SU-DHL-6 (cell line): ENCODE measurements at regions not wholly inside any gene's neighbourhood (a gene's known extent, or its start where the extent isn't known, plus 50 kb on each side); places are given as distances from the start of the nearest gene placed in this dataset.
A peak's percentile ranks its signal among the peaks of the same experiment; 100 is the strongest.
"Not testable (repeated sequence)": the region's sequence is repeated elsewhere in the genome, so short reads cannot be mapped to it uniquely, and the experiment has no call there.

ENCODE experiments used
- H2AFZ ChIP-seq: fragments of 200-600 bp; sonication (generic); 2 replicates; pipeline ENCODE4 v1.6.1; 2014; ENCODE audit warnings: low read depth, mild to moderate bottlenecking, moderate library complexity, mixed read lengths, antibody characterized with exemption, low read length; ENCODE audit not compliant: severe bottlenecking
- H3F3A ChIP-seq: fragments of 200-600 bp; shearing (Covaris generic); 2 replicates; pipeline ENCODE4 v1.6.0; 2016; ENCODE audit warnings: antibody characterized with exemption, mild to moderate bottlenecking; ENCODE audit not compliant: insufficient read depth
- H3K27ac ChIP-seq: fragments of 200-600 bp; sonication (generic); 2 replicates; pipeline ENCODE4 v1.5.1; 2016; ENCODE audit warnings: low read depth, mild to moderate bottlenecking, low read length, moderate library complexity, mixed read lengths
- H3K27me3 ChIP-seq: fragments of 200-600 bp; sonication (generic), shearing (Covaris generic); 2 replicates; pipeline ENCODE4 v1.6.0; 2014; ENCODE audit warnings: mild to moderate bottlenecking, low read length
- H3K36me3 ChIP-seq: fragments of 200-600 bp; sonication (generic); 2 replicates; pipeline ENCODE4 v1.6.1; 2014; ENCODE audit warnings: mild to moderate bottlenecking, low read length, mixed read lengths
- H3K4me2 ChIP-seq: fragments of 300-600, 200-600 bp; shearing (Covaris generic), sonication (generic); 2 replicates; pipeline ENCODE4 v1.6.0; 2014; ENCODE audit warnings: low read length, low read depth, mild to moderate bottlenecking; ENCODE audit not compliant: poor library complexity, severe bottlenecking
- H3K4me3 ChIP-seq: fragments of 200-600 bp; sonication (generic); 2 replicates; pipeline ENCODE4 v1.5.1; 2014; ENCODE audit warnings: antibody characterized with exemption, low read length, mild to moderate bottlenecking, mixed read lengths; ENCODE audit not compliant: insufficient read depth, poor library complexity, severe bottlenecking
- H3K79me2 ChIP-seq: fragments of 200-600 bp; sonication (generic); 2 replicates; pipeline ENCODE4 v1.6.1; 2014; ENCODE audit warnings: mild to moderate bottlenecking, low read length, moderate library complexity; ENCODE audit not compliant: insufficient read depth
- H3K9ac ChIP-seq: fragments of 200-600 bp; sonication (generic); 2 replicates; pipeline ENCODE4 v1.7.0; 2014; ENCODE audit warnings: mild to moderate bottlenecking, low read length
- H3K9me2 ChIP-seq: fragments of 200-600 bp; sonication (generic); replicated peaks from 2 replicates; pipeline ENCODE4 v1.6.1; 2014; ENCODE audit warnings: low read length; ENCODE audit not compliant: insufficient read depth
- H3K9me3 ChIP-seq: fragments of 200-600 bp; sonication (generic); 2 replicates; pipeline ENCODE4 v1.6.1; 2014; ENCODE audit warnings: low read length, mixed read lengths; ENCODE audit not compliant: insufficient read depth
- H4K20me1 ChIP-seq: fragments of 200-600 bp; sonication (generic); 2 replicates; pipeline ENCODE4 v1.6.1; 2014; ENCODE audit warnings: low read depth, mild to moderate bottlenecking, antibody characterized with exemption, low read length, moderate library complexity, mixed read lengths
- EZH2phosphoT487 ChIP-seq: fragments of 200-600 bp; sonication (generic), shearing (Covaris generic); conservative IDR thresholded peaks from 2 replicates; pipeline ENCODE4 v1.6.1; 2018; ENCODE audit warnings: mild to moderate bottlenecking, antibody characterized with exemption, low read length, moderate library complexity, mixed read lengths
- TF ChIP-seq, protein P1 (sequence below): fragments of 200-600 bp; sonication (generic); IDR thresholded peaks from one replicate; pipeline ENCODE4 v1.5.1; 2017; ENCODE audit warnings: antibody characterized with exemption, mild to moderate bottlenecking, low read length, moderate library complexity; ENCODE audit not compliant: insufficient read depth, poor library complexity, severe bottlenecking

DNA sequence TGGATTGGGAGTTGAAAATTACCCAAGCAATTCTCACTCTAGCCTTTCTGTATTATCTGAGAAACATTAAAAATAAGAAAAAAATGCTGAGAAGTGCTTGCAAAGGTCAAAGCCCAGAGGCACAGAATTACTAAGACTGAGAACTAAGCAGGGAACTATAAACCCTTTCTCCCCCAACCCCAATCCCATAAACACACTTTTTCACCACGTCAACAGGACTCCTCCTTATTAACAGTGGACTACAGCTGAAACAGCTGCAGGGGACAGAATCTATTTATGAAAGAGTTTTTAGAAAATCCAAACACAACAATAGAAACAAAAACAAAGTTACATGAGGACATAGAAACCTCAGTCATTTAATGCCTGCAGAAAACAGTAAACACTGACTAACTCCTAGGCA lies 984.1 kb downstream of the TRAM1L1 start:
- Histone ChIP-seq H3K79me2 (no peaks in the 10 kb centered on the region), H3F3A (no peaks in the 10 kb centered on the region), H2AFZ (peak overlapping the region; percentile 86), H3K9me3 (no peaks in the 10 kb centered on the region), H3K4me2 (peak overlapping the region; percentile 40), H3K4me3 (no peak overlapping the region), H3K36me3 (no peaks in the 10 kb centered on the region), H3K27ac (no peak overlapping the region), H3K9me2 (no peaks in the 10 kb centered on the region), H4K20me1 (no peaks in the 10 kb centered on the region), H3K27me3 (no peaks in the 10 kb centered on the region), H3K9ac (no peak overlapping the region)
- TF ChIP-seq, protein P1, sequence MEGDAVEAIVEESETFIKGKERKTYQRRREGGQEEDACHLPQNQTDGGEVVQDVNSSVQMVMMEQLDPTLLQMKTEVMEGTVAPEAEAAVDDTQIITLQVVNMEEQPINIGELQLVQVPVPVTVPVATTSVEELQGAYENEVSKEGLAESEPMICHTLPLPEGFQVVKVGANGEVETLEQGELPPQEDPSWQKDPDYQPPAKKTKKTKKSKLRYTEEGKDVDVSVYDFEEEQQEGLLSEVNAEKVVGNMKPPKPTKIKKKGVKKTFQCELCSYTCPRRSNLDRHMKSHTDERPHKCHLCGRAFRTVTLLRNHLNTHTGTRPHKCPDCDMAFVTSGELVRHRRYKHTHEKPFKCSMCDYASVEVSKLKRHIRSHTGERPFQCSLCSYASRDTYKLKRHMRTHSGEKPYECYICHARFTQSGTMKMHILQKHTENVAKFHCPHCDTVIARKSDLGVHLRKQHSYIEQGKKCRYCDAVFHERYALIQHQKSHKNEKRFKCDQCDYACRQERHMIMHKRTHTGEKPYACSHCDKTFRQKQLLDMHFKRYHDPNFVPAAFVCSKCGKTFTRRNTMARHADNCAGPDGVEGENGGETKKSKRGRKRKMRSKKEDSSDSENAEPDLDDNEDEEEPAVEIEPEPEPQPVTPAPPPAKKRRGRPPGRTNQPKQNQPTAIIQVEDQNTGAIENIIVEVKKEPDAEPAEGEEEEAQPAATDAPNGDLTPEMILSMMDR: no peak
- no peak for TF ChIP-seq EZH2phosphoT487

GRCh38 chr4:116099596-116099995 lies 985.8 kb downstream of the TRAM1L1 start:
- Histone ChIP-seq H3K9me2 (no peaks in the 10 kb centered on the region), H3K4me2 (no peak overlapping the region), H3K79me2 (no peaks in the 10 kb centered on the region), H3K27me3 (no peaks in the 10 kb centered on the region), H3K36me3 (no peaks in the 10 kb centered on the region), H3K9me3 (no peaks in the 10 kb centered on the region), H3F3A (no peaks in the 10 kb centered on the region), H3K27ac (no peak overlapping the region), H3K4me3 (no peak overlapping the region), H2AFZ (no peak overlapping the region), H3K9ac (no peak overlapping the region), H4K20me1 (no peaks in the 10 kb centered on the region)
- TF ChIP-seq, protein P1: no peak
- TF ChIP-seq EZH2phosphoT487: no peak

DNA sequence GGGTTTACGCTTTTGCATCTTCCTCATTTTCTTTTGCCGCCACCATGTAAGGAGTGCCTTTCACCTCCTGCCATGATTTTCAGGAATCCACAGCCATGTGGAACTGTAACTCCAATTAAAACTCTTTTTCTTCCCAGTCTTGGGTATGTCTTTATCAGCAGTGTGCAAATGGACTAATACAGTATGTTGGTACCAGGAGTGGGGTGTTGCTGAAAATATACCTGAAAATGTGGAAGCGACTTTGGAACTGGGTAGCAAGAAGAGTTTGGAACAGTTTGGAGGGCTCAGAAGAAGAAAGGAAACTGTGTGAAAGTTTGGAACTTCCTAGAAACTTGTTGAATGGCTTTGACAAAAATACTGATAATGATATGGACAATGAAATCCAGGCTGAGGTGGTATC lies 983.9 kb upstream of the NDST4 start:
- not testable (repeated sequence) for H3F3A ChIP-seq, H3K4me2 ChIP-seq, H3K4me3 ChIP-seq, H3K9me2 ChIP-seq, H3K27ac ChIP-seq, H3K27me3 ChIP-seq, H3K9ac ChIP-seq, H3K79me2 ChIP-seq, H3K9me3 ChIP-seq, H4K20me1 ChIP-seq, H3K36me3 ChIP-seq, H2AFZ ChIP-seq

- H3K79me2 ChIP-seq: no peaks in the 10 kb centered on the region
- H3K4me3 ChIP-seq: no peak overlapping the region
- no peak overlapping the region for H3K27ac ChIP-seq
- TF ChIP-seq, protein P1: no peak
- TF ChIP-seq EZH2phosphoT487: no peak
- no peaks in the 10 kb centered on the region for H3K9me2 ChIP-seq
- no peak overlapping the region for H2AFZ ChIP-seq
- H3K9me3 ChIP-seq: no peaks in the 10 kb centered on the region
- H3K9ac ChIP-seq: no peak overlapping the region
- H3K36me3 ChIP-seq: no peaks in the 10 kb centered on the region
- H3F3A ChIP-seq: no peaks in the 10 kb centered on the region
- no peak overlapping the region for H3K4me2 ChIP-seq
- H4K20me1 ChIP-seq: no peaks in the 10 kb centered on the region
- no peaks in the 10 kb centered on the region for H3K27me3 ChIP-seq
Measured at GRCh38 chr4:116092961-116093360, 979.5 kb upstream of the NDST4 start.
